CD4-positive, alpha-beta T cell treated with Interleukin-2 at 100 ng/mL for 4 hours (primary cell): ENCODE measurements at regions not wholly inside any gene's neighbourhood (a gene's known extent, or its start where the extent isn't known, plus 50 kb on each side); places are given as distances from the start of the nearest gene placed in this dataset.
"Not testable (repeated sequence)": the region's sequence is repeated elsewhere in the genome, so short reads cannot be mapped to it uniquely, and the experiment has no call there.

ENCODE experiments used
- DNase-seq: peaks from one replicate; pipeline ENCODE4 v3.0.0-alpha.2; 2020; ENCODE audit warnings: low spot score

DNA sequence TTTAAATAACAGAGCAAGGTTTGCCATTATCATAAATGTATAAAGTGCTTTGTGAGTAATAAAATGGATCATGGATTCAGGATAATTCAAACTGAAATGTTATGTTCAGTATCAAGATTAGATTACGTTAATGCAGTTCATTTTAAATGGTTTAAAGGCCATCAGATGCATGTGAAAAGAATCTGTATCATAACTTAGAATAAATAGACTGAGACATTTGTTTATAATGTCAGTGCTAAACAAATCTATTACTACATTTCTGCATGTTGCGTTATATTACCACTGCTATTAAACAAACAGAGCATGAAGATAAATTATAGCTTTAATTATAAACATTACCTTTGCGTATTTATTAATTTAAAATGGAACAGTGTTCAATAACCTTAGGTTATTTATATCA, 160.2 kb downstream of the TOX3 start:
- DNase-seq: no peak

DNA sequence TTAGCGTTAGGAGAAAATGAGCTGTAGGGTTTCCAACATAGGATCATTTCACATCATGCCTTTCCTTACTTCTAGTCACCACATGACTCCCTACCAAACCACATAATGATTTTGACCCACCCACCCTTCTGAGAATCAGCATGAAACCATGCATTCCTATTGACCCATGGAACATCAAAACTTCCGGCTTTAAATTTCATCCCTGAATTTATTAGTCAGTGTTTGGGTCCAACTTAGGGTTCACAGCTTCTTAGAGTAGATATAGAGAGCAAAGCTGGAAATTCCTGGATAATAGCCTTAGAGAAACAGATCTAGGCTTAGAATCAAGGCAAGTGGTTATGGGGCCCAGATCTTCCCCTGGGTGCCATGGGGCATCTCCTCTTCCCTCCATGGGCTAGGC, 162.6 kb downstream of the TOX3 start:
- DNase-seq: no peak

DNA sequence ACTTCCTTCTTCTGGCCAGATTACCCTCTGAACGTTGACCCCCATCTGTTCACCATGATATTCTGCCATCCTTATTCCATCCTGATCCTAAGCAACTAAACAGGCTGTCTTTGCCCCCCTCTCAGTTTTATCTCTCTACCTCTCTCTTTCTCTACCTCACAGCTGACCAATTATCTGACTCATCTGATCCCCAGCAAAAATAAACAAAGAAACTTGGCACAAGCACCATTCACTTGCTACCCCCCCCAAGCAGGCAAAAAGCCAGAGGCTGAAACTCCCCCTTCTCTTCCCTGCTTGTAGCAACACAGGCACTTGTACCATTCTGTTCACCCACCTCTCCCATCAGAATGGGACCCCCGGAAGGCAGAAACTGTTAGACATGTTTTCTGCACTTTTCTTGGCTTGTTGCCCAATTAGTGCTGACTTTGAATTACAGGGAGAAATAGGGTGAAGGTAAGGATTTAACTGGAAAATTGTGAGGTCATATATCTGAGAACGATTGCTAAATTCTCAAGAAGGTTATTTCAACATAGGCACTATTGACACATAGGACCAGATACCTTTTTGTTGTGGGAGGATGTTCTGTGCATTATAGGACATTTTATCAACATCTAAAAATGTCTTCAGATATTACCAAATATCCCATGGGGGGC, 163.2 kb downstream of the TOX3 start:
- DNase-seq: no peak

DNA sequence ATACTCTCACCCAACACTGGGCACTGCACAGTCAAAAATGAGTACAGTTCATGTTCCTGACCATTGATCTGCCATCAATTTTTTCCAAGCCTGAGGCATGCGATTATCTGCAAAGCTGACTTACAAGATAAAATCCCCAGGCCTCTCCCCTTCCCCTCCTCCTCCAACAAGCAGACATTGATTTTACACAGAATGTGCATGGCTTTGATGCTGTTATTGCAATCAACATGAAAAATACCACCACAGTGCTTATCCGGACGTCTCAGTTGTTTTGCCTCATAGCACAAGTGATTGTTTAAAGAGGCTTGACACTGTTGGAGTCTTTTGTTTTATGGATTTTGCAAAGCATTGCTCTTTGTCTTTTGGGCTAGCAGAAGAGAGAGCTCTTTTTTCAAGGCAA, 163.8 kb downstream of the TOX3 start:
- no peak for DNase-seq

DNA sequence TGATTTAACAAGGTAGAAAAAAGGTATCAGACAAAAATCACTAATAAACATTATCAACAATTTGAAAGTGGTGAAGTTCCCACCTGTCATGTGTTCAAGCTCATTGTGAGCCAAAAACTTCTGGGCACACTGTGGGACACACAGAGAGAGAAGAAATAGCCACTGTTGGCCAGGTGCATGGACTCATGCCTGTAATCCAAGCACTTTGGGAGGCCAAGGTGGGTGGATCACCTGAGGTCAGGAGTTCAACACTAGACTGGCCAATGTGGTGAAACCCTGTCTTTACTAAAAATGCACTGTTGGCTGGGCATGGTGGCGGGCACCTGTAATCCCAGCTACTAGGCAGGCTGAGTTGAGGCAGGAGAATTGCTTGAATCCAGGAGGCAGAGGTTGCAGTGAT, 167.4 kb downstream of the TOX3 start:
- no peak for DNase-seq

DNA sequence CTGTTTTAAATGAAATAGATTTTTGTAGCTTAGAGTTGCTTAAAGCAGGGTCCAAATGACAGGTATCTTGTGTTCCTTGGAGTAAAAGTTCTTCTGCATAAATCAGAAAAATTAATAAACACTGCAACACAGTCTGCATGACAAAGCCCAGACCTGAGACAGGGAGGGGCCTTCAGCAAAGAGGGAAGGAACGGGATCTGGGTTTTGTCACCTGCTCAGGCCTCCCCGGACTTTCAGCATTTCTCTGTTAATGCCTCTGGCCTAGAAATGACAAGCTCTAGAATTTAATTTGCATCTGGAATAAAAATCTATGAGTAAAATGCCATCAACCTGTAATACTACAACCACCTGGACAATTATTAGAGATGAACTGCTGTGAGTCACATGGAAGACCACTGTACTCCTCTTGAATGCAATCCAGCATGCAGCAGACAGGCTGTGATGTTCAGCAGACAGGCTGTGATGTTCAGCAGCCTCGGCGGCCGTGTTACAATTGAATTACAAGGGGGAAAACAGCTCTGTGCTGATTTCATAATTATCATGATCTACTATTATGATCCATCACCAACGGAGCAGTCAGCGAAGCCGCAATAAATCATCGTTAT, 170.2 kb downstream of the TOX3 start:
- no peak for DNase-seq

DNA sequence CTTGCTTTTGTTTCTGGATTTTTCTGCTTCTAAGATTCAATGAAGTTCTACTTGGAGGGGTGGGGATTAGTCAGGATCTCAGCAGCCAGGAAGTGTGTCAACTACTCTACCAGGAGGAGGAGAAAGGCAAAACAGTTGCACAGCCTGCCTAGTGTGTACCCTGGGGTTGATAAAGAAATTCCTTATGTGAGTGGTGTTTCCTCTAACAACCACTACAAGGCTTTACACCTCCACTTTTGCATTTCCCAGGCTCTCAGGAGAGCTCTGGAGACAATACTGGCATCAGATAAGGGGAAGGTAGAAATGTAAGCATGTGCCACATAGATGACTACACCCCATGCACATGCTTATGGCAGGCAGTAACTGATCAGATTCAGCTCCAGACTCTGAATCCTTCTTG, 174.6 kb downstream of the TOX3 start:
- no peak for DNase-seq

DNA sequence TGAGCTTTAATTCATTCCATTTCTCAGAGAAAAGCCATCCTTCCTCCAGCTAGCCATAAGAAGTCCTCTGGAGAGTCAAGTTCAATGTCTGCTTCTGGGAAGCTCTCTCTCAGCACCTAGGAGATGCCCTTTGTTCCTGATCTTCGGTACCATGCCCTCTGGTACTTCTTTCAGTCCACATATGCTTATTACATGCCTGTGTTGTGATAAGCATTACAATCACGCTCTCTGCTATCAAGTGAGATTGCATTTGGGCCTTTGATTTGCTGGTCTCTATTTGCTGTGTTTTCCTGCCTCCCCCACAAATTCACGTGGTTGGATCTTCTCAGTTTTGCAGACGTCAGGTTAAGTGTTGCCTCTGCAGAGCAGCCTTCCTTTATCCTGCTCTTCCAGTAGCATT, 178.1 kb downstream of the TOX3 start:
- DNase-seq: no peak

DNA sequence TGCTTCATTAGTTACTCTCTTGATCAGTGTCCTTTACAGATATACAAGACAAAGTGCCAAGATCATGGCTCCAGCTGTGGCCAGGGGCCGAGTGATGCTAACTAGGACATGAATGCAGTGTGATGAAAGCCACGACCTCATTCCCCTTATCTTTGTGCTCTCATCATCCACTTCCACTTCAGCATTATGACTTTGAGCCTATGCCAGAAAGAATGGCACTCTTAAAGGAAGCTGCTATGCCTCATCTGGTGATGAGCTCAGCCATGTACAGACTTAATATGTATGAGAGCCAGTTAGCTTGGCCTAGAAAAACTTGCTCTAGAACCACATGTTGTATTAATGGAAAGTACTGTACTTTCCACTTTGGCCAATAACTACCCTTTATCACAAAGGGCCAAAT, 179.1 kb downstream of the TOX3 start:
- no peak for DNase-seq

DNA sequence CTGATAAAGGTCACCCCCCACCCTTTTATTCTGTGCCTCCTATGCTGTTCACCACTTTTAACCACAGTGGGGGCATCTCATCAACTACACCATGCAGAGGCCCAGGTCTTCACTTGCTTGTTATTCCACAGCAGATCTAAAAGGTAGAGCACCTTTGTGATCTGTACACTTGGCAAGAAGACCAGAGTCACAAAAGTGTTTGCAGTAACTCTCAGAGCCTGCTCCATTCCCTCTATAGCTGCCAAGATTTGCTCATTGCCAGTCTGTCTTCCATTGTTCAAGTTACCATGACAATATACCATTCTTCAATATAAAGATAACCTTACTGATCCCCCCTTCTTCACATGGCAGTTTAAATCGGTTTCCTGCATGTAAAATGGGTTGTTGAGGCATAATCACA, 180.0 kb downstream of the TOX3 start:
- DNase-seq: no peak

DNA sequence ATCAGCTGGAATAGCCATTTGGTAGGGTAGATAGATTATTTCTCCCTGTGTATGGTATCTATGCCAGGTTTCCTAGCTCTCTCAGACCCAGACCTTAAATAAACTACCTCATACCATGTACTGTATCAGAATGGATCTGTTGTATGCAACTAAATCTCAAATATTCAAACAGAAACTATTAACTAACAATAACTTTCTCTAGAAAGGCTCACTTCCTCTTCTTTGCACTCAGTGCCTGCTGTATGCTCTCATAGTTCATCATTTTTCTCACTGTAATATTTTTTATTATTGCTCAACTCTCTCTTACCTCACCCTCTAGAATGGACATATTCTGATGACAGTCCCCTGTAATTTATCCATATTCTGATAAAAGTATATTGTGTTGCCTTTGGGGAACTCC, 182.4 kb downstream of the TOX3 start:
- DNase-seq: no peak

DNA sequence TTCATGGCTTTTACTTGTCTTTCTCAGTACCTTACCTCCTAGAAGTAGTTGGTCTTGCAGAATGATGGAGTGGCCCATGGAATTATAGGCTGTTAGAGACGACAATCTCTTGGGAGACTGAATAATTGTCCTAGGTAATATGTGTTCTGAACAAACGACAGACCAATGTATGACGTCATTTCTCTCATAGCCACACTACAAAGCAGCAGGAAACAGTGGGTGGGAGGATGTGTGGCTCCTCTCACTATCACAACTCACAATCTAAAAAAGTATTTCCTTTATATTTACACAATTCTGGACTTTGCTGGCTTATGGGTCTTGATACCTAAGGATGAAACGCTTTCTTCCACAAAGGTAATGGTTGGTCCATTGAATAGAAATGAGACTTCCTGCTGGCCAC, 183.9 kb downstream of the TOX3 start:
- DNase-seq: no peak

DNA sequence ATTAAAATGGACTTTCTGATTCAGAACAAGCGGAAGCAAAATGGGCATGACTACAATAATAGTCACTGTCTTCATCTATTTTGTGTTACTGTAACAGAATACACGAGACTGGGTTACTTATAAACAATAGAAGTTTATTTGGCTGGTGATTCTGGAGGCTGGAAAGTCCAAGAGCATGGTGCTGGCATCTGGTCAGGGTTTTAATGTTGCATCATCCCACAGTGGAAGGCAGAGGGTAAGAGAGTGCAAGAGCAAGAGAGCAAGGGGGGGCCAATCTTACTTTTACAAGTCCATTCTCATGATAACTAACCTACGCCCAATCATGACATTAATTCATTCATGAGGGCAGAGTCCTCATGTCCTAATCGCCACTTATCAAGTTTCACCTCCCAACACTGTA, 189.2 kb downstream of the TOX3 start:
- no peak for DNase-seq

DNA sequence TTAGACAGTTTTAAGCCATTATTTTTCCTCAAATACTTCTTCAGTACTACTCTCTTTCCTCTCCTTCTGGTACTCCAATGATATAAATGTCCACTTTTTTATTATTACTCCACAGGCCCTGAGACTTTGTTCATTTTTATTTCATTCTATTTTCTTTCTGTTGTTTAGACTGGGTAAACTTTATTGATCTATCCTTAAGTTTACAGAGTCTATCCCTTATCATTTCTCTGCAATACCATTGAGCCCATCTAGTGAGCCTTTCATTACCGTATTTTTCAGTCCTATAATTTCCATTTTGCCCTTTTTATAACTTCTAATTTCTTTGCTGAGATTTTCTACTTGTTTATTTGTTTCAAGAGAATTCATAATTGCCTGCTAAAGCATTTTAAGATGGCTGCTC, 193.7 kb downstream of the TOX3 start:
- DNase-seq: no peak

DNA sequence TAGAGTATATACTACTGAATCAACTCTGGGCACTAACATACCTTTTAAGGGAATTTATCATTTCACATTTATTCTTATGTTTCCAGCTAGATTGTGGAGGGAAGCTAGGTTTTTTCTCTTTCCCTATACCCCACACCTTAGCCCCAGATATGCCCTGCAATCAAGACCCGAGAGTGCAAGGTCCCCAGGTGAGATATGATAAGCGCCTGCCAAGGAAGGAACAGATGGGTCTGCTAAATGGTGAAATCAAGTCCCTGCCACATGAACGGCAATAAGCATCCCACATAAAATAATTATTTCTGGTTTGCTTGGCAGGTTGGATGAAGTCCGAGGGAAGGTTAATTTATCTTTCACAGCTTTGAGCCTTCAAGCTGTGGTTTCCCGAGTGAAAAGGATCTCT, 195.5 kb downstream of the TOX3 start:
- no peak for DNase-seq

DNA sequence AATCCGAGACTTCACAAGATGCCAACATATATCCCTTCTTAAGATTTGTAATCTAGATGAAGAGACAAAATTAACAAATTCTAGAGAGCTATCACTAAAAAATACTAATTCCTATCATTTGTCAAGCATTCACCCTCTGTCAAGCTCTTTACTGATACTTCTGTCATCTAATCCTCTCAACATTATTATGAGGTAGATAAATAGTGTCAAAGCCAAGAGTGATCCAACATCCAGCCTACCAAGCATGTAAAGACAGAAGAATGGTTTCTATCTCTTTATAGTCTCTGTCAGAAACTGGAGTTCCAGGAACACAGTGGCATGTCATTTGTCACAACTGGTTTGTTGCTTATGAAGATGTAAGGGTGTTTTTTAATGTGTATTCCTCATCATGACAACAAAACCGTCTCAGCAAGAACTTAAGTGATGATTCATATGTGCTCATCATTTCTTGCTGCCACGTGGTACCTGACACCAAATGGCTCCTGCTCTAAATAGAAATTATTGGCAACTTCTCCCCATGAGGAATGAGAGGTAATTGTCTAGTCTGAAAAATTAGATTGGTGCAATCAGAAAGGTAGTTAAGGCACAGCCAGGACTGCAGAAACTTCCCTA, 196.8 kb downstream of the TOX3 start:
- DNase-seq: no peak

DNA sequence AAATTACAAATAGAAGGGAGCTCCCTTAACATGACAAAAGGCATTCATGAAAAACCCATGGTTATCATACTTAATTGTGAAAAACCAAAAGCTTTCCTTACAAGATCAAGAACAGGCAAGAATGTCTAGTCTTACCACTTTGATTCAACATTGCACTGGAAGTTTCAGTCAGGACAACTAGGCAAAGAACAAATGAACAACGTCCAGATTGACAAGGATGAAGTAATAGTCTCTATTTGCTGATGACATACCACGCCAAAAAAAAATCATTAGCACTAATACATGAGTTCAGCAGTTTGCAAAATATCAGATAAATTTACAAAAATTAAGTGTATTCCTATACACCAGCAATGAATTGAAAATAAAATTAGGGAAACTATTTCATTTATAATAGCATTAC, 200.2 kb downstream of the TOX3 start:
- DNase-seq: no peak

DNA sequence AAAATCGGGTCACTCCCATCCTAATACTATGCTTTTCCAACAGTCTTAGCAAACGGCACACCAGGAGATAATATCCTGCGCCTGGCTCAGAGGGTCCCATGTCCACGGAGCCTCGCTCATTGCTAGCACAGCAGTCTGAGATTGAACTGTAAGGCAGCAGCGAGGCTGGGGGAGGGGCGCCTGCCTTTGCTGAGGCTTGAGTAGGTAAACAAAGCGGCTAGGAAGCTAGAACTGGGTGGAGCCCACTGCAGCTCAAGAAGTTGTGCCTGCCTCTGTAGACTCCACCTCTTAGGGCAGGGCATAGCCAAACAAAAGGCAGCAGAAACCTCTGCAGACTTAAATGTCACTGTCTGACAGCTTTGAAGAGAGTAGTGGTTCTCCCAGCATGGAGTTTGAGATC, 213.3 kb downstream of the TOX3 start:
- DNase-seq: not testable (repeated sequence)

DNA sequence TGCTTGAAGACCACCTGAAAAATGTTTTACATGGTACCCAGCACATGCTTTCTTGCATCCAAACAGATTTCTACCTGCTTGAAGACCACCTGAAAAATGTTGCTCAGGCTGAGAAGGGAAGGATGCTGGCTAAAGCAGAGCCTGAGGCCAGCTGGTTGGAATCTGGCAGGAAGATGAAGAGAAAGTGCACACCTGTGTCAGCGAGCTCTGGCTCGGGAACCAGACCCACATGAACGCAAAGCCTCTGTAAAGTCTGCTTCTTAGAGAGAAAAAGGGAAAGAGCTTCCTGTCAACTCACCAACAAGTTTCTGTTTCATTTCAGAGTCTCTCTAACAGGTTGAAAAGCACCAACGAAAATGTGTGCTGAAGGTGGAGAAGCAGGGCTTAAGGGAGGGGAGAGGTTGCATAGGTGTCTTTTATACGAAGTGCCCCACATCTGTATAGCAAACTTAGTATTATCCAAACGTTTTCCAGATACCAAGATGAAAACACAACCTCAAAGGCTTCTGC, 226.0 kb downstream of the TOX3 start:
- DNase-seq: no peak

DNA sequence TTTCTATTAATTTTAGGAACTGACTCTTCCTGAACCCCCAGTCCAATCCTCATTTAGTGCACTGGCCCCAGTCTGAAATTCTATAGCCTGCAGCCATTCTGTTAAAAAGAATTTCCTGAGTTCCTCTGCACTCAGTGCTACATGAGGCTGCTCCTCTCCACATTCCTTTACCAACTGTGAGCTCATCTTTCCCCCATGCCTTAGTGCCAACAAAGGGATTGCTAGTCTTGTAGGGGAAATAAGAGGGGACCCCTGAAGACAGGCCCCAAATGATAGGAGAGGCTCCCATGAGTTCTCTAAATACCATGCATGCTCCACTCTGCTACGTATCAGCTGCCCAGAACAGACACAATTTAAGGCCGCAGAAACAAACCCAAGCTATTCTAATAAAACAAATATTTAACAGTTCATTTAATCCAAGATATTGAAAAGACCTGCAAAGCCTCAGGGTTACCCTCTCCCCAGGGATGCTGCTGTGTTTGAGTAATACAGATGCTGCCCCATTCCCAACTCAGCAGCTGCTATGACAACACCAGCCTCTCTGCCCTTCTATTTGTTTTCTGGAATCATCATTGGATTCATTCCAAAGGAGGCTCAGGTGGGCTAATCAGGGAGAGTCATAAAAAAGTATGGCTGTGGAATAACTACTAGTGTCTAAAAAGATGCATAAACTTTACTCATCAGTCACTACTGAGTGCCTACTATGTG, 228.5 kb downstream of the TOX3 start:
- DNase-seq: no peak

DNA sequence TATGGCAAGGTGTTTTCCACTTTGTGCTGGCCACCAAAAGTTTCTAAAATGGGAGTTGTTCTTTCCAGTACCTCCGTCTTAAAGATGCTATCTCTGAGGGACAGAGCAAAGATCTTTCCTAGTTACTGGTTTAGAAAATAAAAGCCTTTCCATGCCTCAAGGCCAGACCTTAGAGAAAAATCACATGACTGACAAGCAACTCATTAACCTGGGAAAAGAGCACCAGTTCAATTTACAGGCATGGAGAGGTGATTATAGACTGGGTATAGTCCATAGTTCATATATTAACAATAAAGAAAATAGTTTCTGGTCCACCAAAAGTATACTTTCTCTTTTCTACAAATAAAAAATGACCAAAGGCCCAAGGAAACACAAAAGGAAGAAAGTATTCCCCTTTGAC, 230.7 kb downstream of the TOX3 start:
- no peak for DNase-seq

DNA sequence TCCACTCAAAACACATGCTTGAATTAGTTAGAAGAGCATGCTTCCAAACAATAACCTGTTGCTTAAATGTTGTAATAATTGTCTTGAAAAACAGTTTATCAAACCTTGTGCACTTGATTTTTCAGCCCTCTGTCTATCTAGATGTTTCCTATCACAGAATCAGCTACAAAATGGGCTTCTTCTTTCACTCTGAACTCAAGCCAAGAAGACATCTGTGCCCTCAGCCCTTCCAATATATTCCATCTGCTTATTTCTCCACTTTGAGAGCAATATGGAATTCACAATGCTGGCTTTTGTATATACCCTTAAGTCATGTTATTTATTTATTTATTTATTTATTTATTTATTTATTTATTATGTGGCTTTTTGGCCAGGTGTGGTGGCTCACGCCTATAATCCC, 234.2 kb downstream of the TOX3 start:
- no peak for DNase-seq
